COR-L47 (cell line): ENCODE measurements at regions not wholly inside any gene's neighbourhood (a gene's known extent, or its start where the extent isn't known, plus 50 kb on each side); places are given as distances from the start of the nearest gene placed in this dataset.

Experiments used
- DNase-seq: peaks from one replicate; lab custom pipeline; 2025; lab: John Stamatoyannopoulos, UW

GRCh38 chr5:18043344-18043743 is 409.1 kb downstream of the TAF11L14 start:
- DNase-seq: no peak

DNA sequence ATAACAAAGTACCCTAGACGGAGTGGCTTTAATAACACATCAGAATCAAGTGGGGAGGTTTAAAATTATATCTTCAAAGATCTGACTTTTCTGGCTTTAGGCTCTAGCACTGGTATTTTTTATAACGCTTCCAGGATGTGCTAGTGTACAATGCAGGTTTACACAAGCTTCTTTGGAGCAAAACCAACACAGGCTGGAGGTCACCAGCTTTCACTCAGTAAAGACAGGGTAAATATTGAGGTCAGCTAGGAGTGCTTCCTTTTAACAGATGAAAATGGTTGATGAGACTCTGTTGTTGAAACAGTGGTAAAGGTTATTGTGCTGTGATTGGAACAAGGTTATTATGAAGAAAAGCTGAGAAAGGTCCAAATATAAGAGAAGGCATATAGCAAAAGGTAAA is 414.2 kb downstream of the TAF11L14 start:
- peak; percentile 31 for DNase-seq

DNA sequence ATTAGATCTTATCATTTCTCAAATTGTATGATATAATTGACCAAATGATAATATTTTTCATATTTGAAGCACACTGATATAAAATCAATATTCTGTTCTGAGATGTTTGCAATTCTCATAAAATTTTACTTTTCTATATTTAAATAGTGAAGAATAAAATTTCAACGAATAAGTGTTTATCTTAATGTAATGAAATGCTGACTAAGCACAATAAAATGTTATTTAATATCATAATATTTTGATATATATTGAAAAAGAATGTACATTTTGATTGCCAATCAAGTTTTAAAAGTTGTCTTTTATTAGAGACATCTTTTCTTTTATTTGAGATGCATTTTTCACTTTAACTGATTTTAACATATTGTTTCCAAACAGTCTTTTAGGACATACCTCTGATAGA is 416.1 kb downstream of the TAF11L14 start:
- DNase-seq: no peak

DNA sequence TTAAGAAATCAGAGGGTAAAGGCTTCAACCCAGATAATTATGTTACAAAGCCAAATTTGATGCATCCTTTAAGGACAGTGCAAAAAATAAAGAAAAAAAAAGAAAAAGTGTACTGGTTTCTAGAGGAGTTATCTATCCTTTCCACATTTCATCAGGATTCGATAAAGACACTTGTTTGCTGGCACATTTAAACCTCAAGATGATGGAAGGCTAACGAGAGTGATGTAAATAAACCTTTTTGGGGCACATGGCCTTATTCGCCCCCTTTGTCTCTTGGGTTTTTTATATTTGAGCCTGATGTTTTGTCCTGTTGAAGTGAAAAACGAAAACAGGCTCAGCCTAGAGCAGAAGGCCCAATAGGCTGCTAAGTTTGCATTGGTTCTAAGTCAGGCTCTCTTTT is 416.5 kb downstream of the TAF11L14 start:
- DNase-seq: no peak

- no peak for DNase-seq
Measured at GRCh38 chr5:18051953-18052352, 417.7 kb downstream of the TAF11L14 start.

DNA sequence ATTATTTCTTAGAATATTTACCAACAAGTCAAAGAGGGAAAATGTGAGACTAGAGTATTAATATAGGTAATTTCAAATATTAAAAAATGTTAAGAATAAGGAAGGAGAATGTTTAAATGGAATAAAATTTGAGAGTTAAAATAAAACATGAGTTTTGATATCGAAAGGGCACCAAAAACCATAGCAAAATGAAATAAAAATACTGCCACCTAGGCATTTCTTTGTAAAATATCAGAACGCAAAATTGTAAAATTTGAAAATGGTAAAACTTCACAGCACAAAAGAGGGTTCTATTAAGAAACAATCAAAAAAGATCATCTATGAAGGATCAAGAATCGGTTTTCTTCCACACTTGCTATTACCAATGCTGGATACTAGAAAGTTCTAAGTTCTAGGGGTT is 418.3 kb downstream of the TAF11L14 start:
- DNase-seq: no peak

DNA sequence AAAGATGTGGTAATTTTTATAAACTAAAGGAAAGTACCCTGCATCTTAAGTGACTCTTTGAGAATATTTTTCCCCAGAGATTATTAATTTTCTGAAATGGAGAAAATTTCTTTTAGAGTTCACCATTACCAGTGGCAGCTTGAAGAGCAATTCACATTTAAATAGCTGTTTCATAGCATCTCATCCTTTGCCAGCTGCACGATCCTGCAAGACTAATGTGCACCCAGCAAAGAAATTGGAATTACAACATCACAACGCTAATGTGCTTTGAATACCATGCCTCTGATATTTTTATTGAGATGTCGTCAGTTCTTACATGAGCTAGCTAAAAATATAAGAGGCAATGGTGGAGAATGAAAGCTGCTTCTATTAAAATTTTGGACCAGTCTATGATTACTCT is 423.5 kb downstream of the TAF11L14 start:
- DNase-seq: no peak

GRCh38 chr5:18067615-18068014 is 433.4 kb downstream of the TAF11L14 start:
- DNase-seq: no peak

GRCh38 chr5:18068826-18069225 is 434.6 kb downstream of the TAF11L14 start:
- no peak for DNase-seq

GRCh38 chr5:18069790-18070189 is 435.5 kb downstream of the TAF11L14 start:
- DNase-seq: no peak

DNA sequence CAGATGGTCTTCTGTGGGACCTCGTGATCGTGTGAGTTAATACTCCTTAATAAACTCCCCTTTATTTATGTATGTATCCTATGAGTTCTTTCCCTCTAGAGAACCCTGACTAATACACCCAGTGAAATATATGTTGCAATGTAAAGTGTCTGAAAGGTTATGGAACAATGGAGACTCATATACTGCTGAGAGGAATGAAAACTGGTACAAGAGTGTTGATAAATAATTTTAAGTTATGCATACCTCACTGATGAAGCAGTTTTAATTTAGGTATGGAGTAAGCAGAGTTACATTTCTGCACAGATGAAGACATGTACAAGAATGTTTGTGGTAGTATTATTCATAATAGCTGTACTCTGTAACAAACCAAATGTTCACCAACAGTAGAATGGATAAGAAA is 438.3 kb downstream of the TAF11L14 start:
- no peak for DNase-seq

- no peak for DNase-seq
Measured at GRCh38 chr5:18074961-18075360, 440.7 kb downstream of the TAF11L14 start.

GRCh38 chr5:18078157-18078556 is 443.9 kb downstream of the TAF11L14 start:
- no peak for DNase-seq

GRCh38 chr5:18079831-18080230 is 445.6 kb downstream of the TAF11L14 start:
- DNase-seq: no peak

GRCh38 chr5:18088020-18088579 is 453.8 kb downstream of the TAF11L14 start:
- no peak for DNase-seq

- DNase-seq: no peak
Measured at GRCh38 chr5:18090177-18090576, 455.9 kb downstream of the TAF11L14 start.

GRCh38 chr5:18091142-18091541 is 456.9 kb downstream of the TAF11L14 start:
- DNase-seq: no peak

GRCh38 chr5:18091758-18092157 is 457.5 kb downstream of the TAF11L14 start:
- DNase-seq: no peak

GRCh38 chr5:18095061-18095460 is 460.8 kb downstream of the TAF11L14 start:
- DNase-seq: no peak

DNA sequence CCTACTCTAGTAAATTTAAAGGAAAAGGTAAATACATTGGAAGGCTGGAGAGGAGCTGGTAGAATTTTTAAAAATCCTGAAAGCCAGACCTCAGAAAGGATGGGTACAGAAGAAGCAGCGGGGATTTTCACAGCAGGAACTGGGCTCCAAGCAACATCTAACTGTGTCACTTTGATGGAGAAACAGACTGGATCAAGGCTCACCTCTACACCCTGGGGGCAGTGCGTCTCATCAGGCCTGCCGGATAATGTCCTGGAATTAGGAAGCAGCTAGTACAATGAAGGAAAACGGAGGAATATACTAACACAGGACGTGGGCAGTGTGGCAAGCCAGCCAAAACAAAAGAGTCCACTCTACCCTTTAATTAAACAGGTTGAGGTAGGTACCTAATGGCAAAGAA is 463.6 kb downstream of the TAF11L14 start:
- no peak for DNase-seq

- peak; percentile 1 for DNase-seq
Measured at GRCh38 chr5:18098691-18099090, 464.4 kb downstream of the TAF11L14 start.

DNA sequence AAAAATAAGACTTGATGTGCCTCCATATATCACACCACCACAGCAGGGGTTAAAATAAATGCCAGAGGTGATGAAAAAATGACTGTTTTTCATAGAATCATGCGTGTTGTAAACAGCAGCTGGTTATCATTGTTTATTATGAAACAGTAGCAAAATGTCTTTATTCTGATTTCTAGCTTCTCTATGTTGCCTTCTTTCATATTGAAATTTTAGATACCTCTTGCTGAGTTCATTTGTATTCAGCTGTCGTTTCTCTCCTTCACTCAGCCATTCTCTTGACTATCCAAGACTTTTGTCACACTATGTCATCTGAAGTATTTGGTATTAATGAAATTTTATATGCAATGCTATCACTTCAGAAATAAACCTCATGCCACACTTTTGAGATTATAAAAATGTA is 465.0 kb downstream of the TAF11L14 start:
- DNase-seq: peak; percentile 4

- no peak for DNase-seq
Measured at GRCh38 chr5:18101532-18101931, 467.3 kb downstream of the TAF11L14 start.

- no peak for DNase-seq
Measured at GRCh38 chr5:18102733-18103132, 468.5 kb downstream of the TAF11L14 start.

- DNase-seq: no peak
Measured at GRCh38 chr5:18105449-18105848, 471.2 kb downstream of the TAF11L14 start.
